Smooth muscle cell (in vitro differentiated cells): ENCODE measurements at regions not wholly inside any gene's neighbourhood (a gene's known extent, or its start where the extent isn't known, plus 50 kb on each side); places are given as distances from the start of the nearest gene placed in this dataset.
"Not testable (repeated sequence)": the region's sequence is repeated elsewhere in the genome, so short reads cannot be mapped to it uniquely, and the experiment has no call there.

ENCODE experiments used
- DNase-seq: peaks from one replicate; lab custom pipeline; 2025; ENCODE audit not compliant: unreplicated experiment; lab: John Stamatoyannopoulos, UW
- H2AFZ ChIP-seq: fragments of 200-600 bp; sonication (generic); 2 replicates; pipeline ENCODE4 v1.6.0; 2016; ENCODE audit warnings: antibody characterized with exemption, low read depth, mild to moderate bottlenecking
- H3F3A ChIP-seq: fragments of 200-600 bp; sonication (generic); 2 replicates; pipeline ENCODE4 v1.6.0; 2017; ENCODE audit warnings: antibody characterized with exemption, low read depth
- H3K27ac ChIP-seq: fragments of 200-600 bp; sonication (generic); 2 replicates; pipeline ENCODE4 v1.5.1; 2016; ENCODE audit warnings: low read depth, mild to moderate bottlenecking
- H3K27me3 ChIP-seq: fragments of 200-600 bp; sonication (generic); 2 replicates; pipeline ENCODE4 v1.6.1; 2016; ENCODE audit warnings: low read depth, mild to moderate bottlenecking
- H3K36me3 ChIP-seq: fragments of 200-600 bp; sonication (generic); 2 replicates; pipeline ENCODE4 v1.5.1; 2016; ENCODE audit warnings: low read depth
- H3K4me1 ChIP-seq: fragments of 200-600 bp; sonication (generic); 2 replicates; pipeline ENCODE4 v1.5.1; 2016; ENCODE audit warnings: low read depth
- H3K4me2 ChIP-seq: fragments of 200-600 bp; sonication (generic); 2 replicates; pipeline ENCODE4 v1.6.0; 2016; ENCODE audit warnings: mild to moderate bottlenecking
- H3K4me3 ChIP-seq: fragments of 200-600 bp; sonication (generic); 2 replicates; pipeline ENCODE4 v1.5.1; 2016; ENCODE audit warnings: mild to moderate bottlenecking
- H3K79me2 ChIP-seq: fragments of 200-600 bp; sonication (generic); 2 replicates; pipeline ENCODE4 v1.6.0; 2016; ENCODE audit warnings: low read depth, mild to moderate bottlenecking
- H3K9ac ChIP-seq: fragments of 200-600 bp; sonication (generic); 2 replicates; pipeline ENCODE4 v1.6.0; 2016; ENCODE audit warnings: low read depth
- H3K9me3 ChIP-seq: fragments of 200-600 bp; sonication (generic); replicated peaks from 2 replicates; pipeline ENCODE4 v1.5.1; 2016; ENCODE audit warnings: low read depth
- H4K20me1 ChIP-seq: fragments of 200-600 bp; sonication (generic); 2 replicates; pipeline ENCODE4 v1.6.0; 2016; ENCODE audit warnings: low read depth
- CTCF ChIP-seq: fragments of 200-600 bp; sonication (generic); IDR thresholded peaks from 2 replicates; pipeline ENCODE4 v1.5.1; 2017; ENCODE audit warnings: borderline replicate concordance, mild to moderate bottlenecking, antibody characterized with exemption; ENCODE audit not compliant: insufficient read depth, poor library complexity, severe bottlenecking
- WGBS: methylation state at CpG from one replicate; pipeline ENCODE4 v1.1.7; 2016; ENCODE audit warnings: low lambda C conversion rate; 5-methylcytosine and 5-hydroxymethylcytosine counted together

DNA sequence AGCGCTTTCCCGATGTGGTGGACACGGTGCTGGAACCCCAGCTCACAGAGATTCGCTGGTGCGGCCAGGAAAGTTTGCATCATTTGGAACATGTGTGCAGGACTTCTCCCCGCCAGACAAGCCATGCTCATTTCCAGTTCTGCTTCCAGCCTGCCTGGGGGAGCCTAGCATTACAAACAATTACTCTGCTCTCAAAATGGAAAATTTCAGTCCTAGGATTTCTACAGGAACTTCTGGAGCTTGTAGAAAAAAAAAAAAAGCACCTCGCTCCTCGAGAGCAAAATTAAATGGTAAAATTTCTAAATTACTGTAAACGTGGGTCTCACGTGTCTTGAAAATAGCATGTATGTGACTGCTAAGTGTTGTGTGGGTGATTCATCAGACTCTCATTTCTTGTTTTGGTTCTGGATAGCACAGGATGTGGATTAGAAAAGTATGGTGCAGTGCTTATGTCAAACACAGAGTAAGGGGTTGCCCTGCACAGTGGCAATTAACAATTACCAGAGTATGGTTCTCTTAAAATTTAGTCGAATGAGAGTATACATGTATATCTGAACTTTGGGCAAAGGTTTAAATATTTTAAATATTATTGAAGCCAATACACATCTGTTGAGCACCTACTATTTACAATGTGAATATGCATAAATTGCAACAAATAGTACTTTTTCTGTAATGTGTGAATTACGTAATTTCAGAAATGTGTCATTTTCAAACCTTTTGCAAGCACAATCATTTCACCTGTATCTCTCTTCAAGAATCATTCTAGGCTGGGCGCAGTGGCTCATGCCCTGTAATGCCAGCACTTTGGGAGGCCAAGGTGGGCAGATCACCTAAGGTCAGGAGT, 61.8 kb upstream of the PTGFRN start:
- Histone ChIP-seq H3K27ac (peak overlapping the region; percentile 96), H3K4me2 (peak overlapping the region; percentile 78), H3K4me3 (no peak overlapping the region)

DNA sequence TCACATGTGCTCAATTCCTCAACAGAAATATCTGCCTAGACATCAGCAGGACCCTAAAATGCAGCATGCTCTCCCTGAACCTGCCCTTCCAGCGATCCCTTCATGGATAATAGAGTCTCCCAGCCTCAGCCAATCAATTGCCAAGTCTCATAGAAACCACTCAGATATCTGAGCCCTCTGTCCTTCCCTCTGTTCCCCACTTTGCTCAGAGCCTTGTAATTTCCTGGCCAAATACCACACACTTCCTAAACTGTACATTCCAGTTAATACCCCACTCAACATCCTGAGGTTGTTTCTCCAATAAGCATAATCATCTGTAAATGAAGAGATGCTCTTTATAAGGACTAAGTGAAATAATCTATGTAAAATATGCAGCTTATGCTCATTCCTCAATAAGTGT, 59.3 kb upstream of the PTGFRN start:
- no peak overlapping the region for H3K27ac ChIP-seq
- H3K9ac ChIP-seq: no peak overlapping the region
- peaks cover 31% of the 10 kb centered on the region for H3F3A ChIP-seq
- H3K9me3 ChIP-seq: no peaks in the 10 kb centered on the region
- H3K4me3 ChIP-seq: no peak overlapping the region
- H3K4me2 ChIP-seq: no peak overlapping the region
- 100% methylated on average over 1 of the region's 1 CpG for WGBS
- no peaks in the 10 kb centered on the region for H3K79me2 ChIP-seq
- H2AFZ ChIP-seq: no peak overlapping the region
- no peak for TF ChIP-seq CTCF
- H3K4me1 ChIP-seq: peaks cover 42% of the 10 kb centered on the region
- H3K36me3 ChIP-seq: no peaks in the 10 kb centered on the region
- no peak for DNase-seq
- H3K27me3 ChIP-seq: no peaks in the 10 kb centered on the region
- no peaks in the 10 kb centered on the region for H4K20me1 ChIP-seq

More for the DNA sequence above, 61.8 kb upstream of the PTGFRN start:
- no peak for DNase-seq
- H4K20me1 ChIP-seq: no peaks in the 10 kb centered on the region
- peaks cover 8% of the 10 kb centered on the region for H3K9me3 ChIP-seq
- TF ChIP-seq CTCF: no peak
- H3K79me2 ChIP-seq: no peaks in the 10 kb centered on the region
- H3F3A ChIP-seq: peaks cover 14% of the 10 kb centered on the region
- peak overlapping the region; percentile 77 for H3K9ac ChIP-seq
- H2AFZ ChIP-seq: peak overlapping the region; percentile 48
- peaks cover 17% of the 10 kb centered on the region for H3K4me1 ChIP-seq
- H3K27me3 ChIP-seq: no peaks in the 10 kb centered on the region
- H3K36me3 ChIP-seq: no peaks in the 10 kb centered on the region
- 38% methylated on average over 13 of the region's 13 CpGs for WGBS

- DNase-seq, H3K79me2 ChIP-seq, H3K9me3 ChIP-seq, H2AFZ ChIP-seq, H4K20me1 ChIP-seq, H3K4me2 ChIP-seq, H3K36me3 ChIP-seq, H3K27ac ChIP-seq, H3K27me3 ChIP-seq, H3K9ac ChIP-seq, H3K4me3 ChIP-seq: not testable (repeated sequence)
- WGBS: 100% methylated on average over 2 of the region's 2 CpGs
- peaks cover 49% of the 10 kb centered on the region for H3K4me1 ChIP-seq
- peaks cover 35% of the 10 kb centered on the region for H3F3A ChIP-seq
Observed at GRCh38 chr1:116851189-116851588, 58.5 kb upstream of the PTGFRN start.

DNA sequence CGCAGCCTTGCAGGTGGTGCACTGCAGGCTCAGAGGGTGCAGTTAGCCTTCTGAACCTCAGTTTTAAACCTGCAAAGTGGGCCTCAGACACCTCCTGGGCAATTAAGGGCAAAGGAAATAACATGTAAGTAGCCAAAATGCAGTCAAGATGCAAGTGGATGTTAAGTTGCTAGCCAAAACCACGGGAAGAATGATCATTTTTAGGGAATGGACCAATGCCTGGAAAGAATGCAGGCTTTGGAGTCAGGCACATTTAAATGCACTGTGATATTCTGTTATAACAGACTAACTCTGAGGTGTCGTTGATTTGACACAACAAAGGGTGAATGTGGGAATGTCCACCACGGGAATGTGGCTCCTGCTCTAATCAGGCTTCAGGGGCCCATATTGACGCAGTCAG, 57.9 kb upstream of the PTGFRN start:
- Histone ChIP-seq H3K27me3 (no peaks in the 10 kb centered on the region), H3K36me3 (no peaks in the 10 kb centered on the region), H3K27ac (no peak overlapping the region), H2AFZ (no peak overlapping the region), H3K4me1 (peaks cover 52% of the 10 kb centered on the region), H3F3A (peaks cover 39% of the 10 kb centered on the region), H4K20me1 (no peaks in the 10 kb centered on the region), H3K79me2 (no peaks in the 10 kb centered on the region), H3K4me2 (no peak overlapping the region), H3K9me3 (no peaks in the 10 kb centered on the region), H3K4me3 (no peak overlapping the region), H3K9ac (no peak overlapping the region)
- TF ChIP-seq CTCF: no peak
- 78% methylated on average over 5 of the region's 5 CpGs for WGBS
- no peak for DNase-seq
